ENCODE measurements at regions not wholly inside any gene's neighbourhood (a gene's known extent, or its start where the extent isn't known, plus 50 kb on each side); places are given as distances from the start of the nearest gene placed in this dataset.
"Not testable (repeated sequence)": the region's sequence is repeated elsewhere in the genome, so short reads cannot be mapped to it uniquely, and the experiment has no call there.

DNA sequence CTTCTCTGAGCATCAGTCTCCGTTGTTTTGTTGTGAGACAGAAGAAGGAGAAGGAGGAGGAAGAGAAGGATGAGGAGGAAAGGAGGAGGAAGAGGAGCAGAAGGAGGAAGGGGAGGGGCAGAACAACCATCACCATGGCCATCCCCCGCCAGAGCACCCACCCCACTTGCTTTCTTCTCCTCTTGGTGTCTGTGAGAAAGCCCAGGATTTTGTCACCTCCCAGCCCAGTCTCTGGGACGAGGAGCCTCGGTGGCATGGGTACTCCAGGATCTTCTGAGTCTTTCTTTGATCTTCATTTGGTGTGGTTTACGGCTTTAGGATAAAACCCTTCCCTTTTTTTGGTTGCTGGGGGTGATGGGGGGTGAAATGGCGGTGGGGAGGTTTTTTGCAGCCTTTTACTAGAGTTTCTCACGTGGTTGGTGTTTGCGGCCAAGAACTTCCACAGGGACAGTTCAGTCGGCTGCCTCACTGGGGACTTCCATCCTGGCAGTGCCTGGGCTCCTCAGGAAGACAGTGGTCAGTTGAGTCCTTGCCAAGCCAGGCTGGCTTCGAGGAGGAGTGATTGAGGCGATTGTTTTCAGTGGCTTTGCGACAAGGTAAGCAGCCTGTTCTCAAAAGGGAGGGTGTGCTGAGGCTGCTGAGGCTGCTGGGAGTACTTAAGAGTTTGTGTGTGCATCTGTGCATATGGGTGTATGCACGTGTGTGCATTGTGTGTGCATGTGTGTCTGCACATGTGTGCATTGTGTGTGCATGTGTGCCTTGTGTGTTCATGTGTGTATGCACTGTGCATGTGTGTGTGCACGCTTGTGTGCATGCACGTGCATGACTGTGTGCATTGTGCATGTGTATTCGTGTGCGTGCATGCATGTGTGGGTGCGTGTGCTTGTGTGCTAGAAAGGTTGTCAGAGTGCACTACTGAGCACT is 567.5 kb downstream of the TBC1D22A start:
- DNase-seq = no peak

DNA sequence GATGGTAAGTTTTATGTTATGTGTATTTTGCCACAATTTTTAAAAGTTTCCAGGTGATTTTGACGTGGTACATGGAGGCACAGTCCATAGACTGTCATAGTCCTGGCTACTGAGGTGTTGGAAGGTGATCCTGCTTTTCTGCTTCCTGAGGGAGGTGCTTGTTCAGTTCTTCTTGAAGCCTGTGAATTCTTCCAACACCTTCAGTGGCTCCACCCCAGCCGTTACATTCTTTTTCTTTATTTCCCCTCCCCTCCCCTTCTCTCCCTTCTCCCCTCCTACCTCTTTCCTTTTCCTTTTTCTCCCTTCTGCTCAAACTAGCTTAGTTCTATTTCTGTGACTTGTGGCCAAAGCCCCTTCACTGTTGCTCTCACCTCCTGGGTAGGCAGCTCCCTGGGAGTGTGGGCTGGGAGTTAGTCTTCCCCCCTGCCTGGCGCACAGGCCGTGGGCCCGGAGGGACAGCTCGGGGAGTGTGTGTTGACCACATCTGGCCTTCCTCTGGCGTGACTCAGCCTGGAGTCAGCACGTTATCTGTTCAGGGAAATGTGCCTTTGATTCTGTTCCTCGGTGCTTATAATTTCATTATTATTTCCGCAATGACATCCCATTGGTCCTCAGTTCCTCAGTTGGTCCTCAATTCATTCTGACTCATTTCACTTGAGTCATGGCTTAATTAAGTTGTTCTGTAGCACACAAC is 566.2 kb downstream of the TBC1D22A start:
- DNase-seq = no peak

DNA sequence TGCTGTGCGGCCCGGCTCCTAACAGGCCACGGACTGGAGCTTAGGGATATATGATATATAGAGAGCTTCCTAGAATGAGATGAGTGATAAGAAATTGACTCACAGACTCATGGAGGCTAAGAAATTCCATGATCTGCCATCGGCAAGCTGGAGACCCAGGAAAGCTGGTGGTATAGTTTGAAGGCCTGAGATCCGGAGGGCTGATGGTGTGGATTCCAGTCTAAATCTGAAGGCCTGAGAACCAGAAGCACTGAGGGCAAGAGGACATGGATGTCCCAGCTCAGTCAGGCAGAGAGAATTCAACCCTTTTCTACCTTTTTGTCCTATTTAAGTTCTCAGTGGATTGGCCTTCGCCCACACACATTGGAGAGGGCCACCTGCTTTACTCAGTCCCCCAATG is 564.8 kb downstream of the TBC1D22A start:
- no peak for DNase-seq

DNA sequence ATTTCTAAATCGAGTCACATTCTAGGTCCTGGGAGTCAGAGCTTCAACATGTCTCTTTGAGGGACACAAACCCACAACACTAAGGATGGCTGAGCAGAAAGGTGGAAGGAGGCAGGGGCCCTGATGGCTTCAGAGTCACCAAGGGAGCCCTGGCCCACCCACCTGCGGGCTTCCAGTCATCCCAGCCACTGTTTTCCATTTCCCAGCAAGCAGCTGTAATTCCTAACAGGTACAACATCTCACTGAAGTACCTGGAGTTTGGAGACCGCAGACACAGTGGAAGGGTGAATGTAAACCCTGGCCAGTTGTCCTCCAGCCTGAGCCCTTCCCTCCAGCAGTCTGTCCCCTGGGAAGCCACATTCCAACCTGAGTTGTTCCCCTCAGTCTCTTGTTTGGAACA is 562.8 kb downstream of the TBC1D22A start:
- DNase-seq = no peak

DNA sequence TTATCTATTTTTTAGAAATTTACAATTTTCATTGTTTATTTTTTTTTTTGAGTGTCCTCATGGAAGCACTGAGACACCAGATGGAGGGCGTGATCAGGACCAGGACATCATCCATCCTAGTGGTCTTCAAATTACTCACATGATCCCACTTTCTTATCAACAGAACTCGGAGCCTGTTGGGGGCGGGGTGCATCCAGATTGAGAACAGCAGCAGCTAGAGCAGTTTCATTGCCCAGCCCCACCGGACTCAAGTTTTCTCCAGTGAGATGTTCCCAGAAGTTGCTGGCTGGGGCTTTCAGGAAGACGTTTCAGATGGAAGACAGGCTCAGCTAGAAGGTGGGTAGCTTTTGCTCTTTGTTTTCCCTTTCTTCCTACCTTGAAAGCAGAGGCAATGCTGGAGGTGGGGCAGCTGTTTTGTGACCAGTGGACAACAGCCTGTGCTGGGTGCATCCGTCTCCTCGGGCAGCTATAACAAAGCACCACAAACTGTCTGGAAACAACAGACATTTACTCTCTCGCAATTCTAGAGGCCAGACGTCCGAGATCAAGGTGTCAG is 562.1 kb downstream of the TBC1D22A start:
- no peak for DNase-seq

DNA sequence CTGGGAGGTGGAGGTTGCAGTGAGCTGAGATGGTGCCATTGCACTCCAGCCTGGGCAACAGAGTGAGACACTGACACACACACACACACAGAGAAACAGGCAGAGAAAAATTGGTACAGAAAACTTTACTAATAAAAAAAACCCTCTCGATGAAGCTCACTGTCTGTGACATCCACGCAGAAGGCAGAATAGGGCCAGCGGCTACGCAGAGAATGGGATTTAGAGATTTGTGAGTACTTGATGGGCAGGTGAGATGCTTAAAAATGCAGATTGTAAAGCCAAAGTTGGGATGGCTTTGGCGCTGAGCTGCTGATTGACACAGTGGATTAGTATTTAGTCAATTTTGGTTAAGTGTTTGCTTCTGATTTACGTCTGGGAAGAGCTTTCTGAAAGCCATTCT is 561.1 kb downstream of the TBC1D22A start:
- DNase-seq = no peak

DNA sequence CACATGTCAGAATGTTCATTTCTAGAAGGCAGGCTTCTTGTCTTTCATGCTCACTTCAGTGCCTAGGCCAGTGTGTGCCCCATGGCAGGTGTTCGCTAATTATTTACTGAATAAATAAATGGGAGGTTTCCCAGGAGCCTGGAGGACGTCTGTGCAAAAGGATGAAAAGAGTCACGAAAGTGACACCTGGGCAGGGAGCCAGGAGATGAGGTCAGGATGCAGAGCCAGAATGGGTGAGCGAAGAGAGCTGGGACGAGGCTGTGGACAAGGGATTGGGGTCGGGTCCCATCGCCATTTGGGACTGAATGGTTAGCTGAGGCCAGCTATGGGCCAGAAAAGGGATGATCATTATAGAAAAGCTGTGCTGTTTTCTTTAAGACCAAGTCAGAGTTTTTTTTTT is 560.4 kb downstream of the TBC1D22A start:
- no peak for DNase-seq

DNA sequence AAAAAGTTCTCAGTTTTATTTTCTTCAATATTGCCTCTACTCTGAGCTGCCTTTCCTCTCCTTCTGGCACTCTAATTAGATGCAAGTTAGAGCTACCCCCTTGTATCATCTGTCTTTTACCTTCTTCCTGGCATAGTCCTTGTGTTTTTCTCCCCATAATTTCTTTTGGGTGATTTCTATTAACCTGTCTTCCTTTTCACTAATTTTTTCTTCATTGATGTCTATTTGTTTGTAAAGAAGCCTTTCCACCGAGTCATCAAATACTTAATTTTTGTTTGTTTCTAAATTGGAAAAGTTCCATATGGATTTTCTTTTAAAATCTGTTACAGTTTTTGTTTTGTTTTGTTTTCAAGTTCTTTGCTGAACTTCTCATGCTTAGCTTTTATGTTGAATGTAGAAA is 558.1 kb downstream of the TBC1D22A start:
- no peak for DNase-seq

DNA sequence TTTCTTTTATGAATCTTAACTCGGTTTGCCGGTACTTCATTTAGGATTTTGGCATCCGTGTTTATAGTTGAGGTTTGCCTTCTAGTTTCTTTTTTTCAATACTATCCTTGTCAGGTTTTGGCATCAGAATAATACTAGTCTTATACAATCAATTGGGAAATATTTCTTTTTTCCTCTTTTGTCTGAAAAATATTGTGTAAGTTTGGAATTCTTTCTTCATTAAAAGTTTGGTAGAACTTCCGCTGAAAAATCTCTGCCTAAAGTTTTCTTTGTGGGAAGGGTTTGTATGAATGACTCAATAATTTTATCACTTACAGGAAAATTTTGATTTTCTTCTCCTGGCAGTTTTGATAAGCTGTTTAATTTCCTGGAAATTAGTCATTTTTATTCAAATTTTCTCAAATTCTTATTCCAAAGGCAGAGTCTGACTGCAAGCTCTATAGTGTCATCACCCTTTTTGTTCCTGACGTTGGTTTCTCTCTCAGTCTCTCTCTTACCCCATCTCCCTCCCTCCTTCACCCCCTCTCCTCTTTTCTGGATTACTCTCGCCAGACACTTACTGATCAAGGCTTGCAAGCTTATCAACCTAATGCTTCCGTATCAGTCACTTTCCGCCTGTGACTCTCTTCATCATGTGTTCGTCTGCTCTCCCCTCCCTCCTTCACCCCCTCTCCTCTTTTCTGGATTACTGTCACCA is 555.7 kb downstream of the TBC1D22A start:
- DNase-seq = no peak

DNA sequence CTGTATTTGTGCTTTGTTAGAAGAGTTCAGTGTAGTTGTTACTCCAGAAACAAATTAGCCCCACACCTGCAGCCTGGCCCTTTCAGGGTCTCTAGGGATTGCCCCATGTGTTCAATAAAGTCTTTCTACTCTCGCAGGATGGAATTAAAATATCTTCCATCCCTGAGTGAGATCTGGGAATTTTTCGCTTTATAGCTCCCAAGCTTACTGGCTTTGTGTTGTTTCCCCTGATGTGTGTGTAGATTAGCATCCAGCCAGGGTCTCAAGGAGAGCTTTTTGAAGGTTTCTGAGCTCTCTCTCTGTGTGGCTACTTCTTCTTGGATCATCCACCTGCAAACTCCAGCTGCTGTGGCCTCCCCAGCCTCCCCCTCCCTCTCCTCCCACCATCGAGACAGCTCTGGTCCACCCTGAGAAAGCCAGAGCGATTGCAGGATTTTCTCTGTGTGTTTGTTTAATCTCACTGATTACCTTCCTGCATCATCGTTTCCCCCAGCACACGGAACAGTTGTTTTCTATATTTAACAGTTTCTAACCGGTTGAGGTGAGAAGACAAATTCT is 553.5 kb downstream of the TBC1D22A start:
- DNase-seq = no peak

DNA sequence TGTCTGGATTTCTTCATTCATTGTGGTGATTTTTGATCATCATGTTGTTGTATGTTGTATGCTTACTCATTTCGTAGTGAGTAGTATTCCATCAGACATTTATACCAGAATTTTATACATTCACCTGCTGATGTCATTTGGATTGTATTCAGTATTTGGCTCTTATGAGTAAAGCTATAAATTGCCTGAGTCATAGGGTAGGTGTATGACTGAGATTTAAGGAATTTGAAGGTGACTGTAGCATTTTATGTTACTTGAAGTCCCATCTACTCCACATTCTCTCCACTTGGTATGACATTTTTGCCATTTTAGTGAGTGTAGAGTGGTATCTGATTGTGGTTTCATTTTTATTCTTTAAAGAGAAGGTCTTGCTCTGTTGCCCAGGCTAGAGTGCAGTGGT is 548.2 kb downstream of the TBC1D22A start:
- no peak for DNase-seq

DNA sequence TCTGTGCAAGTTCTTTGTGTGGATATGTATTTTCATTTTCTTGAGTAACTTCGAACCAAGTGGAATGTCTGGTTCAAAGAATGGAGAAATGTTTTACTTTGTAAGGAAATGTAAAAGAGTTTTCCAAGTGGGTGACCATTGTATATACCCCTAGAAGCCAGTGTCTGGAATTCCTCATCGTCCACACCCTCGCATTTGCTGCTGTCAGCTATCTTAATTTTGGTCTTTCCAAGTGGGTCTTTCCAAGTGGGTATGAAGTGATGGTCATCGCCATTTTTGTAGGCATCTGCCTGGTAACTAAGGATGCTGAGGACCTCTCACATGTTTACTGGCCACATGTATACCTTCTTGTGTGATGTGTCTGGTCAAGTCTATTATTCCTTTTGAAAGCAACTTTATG is 547.5 kb downstream of the TBC1D22A start:
- DNase-seq = no peak

DNA sequence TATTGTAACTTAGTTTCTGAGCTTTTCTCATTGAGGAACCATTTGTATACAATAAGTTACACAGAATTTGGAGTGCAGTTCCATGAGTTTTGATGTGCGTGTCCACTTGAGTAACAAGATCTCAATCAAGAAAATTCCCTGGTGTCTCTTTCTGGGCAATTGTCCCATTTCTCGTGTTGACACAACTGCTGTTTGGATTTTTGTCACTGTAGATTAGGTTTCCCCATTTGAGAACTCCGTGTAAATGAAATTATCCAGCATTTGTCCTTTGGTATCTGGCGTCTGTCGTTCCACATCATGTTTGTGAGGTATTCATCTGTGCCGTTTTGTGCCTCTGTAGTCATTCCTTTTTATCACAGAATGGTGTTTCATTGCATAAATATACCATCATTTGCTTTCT is 547.0 kb downstream of the TBC1D22A start:
- DNase-seq = no peak

DNA sequence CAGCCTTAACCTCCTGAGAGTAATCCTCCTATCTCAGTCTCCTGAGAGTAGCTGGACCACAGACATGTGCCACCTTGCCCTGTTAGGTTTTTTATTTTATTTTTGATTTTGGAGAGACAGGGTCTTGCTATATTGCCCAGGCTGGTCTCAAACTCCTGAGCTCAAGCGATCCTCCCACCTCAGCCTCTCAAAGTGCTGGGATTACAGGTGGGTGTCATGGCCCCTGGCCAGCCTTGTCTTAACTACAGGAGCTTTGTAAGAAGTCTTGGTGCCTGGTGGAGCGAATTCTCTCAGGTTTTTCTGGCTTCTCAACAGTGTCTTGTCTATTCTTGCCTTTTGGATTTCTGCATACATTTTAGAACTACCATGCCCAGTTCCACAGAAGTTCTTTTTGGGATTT is 546.4 kb downstream of the TBC1D22A start:
- no peak for DNase-seq

DNA sequence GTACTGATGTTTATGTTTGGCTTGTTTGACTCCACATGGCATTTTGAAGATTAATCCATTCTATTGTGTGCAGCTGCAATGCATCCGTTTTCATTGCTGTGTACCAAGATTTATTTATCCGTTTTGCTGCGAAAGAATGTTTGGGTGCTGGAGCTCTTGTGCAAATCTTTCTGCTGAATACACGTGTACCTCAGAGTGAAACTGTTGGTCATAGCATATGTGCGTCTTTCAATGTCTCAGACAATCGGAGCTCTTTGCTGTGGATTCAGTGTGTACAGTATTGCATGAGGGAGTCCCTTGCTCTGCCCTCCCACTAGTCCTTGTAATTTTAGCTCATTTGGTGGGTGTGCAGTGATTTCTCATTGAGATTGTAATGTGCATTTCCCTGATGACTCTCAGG is 545.4 kb downstream of the TBC1D22A start:
- no peak for DNase-seq

DNA sequence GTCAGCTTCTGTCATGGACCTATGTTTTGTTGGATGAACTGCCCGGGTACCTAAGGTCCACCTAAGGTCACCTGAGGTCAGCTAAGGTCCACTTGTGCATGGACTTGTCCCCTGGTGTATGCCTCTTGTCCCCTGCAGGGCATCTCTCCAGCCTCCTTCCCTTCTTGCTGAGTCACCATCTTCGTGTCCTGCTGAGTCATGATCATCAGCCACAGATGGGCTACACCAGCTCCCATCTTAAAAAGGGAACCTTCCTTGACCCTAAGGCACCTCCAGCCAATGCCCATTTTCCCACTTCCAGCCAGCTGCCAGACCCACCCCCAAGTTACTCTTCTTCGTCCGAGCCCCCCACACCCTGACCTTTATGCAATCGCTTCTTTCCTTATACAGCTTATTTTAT is 544.9 kb downstream of the TBC1D22A start:
- no peak for DNase-seq

DNA sequence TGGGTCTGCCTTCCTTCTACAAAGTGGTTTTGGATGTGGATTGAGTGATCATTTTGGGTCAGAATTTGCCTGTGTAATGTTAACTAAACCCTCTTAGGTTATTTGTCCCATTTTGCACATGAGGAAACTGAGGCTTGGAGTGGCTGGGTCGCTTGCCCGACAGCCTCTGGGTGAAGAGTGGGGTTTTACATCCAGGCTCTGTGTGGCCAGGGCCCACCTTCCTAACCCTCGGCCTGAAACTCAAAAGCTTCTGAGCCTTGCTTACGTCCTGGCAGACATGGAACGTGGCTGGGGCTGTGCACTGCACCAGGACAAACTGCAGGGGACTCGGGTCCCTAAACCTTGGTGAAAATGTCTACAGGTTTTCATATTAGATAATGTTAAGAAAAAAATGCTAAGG is 542.4 kb downstream of the TBC1D22A start:
- no peak for DNase-seq

DNA sequence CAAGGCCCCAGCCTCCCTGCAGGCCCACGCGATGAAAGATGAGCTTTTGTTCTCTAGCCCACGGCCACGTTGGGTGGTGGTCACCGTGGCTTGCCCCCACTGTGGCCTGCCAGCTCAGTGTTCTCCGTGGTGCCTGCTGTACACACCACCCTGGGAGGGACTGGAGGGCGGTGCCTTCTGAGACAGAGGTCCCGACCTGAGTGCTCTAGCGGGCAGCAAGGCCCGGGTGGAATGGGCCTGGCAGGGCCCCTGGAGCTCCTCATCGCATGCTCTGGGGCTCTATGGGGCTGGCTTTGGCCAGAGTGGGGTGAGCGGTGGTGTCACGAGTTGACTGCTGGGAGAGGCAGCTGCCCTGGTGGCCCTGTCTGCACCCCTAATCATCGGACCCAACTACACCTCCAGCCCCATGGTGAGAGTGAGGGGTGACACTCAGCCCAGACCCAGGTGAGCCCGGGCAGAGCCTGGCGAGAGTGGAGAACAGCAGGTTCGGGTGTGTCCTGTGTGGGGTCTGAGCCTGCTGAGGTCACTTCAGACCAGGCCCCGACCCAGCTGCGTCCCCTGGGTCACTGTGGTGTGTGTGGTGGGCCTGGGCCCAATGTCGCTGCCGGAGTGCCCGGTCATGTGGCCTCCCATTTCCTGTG is 541.9 kb downstream of the TBC1D22A start:
- DNase-seq = no peak

DNA sequence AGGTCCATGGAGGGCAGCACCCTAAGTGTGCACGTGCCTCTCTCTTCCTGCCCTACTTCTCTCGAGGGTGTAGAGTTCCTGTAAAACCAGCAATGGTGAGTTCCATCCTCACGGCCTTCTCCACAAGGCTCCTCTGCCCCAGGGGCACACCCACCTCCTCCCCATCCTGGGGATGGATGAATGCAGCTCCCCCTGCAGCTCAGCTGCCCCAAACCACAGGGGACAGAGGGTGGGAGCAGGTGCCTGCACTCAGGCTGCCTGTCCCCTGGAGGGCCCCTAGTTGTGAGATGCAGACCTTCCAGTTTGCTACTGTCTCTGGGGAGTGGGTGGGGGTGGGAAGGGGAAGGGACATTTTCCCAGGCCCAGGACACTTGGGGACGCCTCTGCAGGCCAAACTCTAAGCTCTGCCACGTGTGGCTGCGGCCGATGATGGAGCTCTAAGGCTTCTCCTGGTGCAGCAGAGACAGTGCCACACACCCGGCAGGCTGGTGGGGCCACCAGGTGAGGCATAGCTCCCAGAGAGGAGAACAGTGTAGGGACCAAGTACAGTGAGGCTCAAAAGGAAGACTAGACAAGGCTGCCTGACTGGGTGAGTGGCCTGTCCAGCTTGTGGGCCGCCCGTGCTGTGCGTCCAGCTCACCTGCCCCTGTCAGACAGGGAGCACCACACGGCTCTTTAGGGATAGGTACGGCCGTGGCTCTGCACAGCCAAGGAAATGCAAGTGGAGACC is 540.9 kb downstream of the TBC1D22A start:
- no peak for DNase-seq

DNA sequence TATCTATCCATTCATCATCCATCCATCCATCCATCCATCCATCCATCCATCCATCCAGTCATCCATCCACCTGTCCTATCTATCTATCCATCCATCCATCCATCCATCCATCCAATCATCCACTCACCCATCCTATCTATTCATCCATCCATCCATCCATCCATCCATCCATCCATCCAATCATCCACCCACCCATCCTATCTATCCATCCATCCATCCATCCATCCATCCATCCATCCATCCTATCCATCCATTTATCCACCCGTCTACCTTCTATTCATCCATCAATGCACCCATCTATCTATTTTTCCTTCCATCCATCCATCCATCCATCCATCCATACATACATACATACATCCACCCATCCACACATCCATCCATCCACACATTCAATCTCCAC is 540.1 kb downstream of the TBC1D22A start:
- DNase-seq = not testable (repeated sequence)

DNA sequence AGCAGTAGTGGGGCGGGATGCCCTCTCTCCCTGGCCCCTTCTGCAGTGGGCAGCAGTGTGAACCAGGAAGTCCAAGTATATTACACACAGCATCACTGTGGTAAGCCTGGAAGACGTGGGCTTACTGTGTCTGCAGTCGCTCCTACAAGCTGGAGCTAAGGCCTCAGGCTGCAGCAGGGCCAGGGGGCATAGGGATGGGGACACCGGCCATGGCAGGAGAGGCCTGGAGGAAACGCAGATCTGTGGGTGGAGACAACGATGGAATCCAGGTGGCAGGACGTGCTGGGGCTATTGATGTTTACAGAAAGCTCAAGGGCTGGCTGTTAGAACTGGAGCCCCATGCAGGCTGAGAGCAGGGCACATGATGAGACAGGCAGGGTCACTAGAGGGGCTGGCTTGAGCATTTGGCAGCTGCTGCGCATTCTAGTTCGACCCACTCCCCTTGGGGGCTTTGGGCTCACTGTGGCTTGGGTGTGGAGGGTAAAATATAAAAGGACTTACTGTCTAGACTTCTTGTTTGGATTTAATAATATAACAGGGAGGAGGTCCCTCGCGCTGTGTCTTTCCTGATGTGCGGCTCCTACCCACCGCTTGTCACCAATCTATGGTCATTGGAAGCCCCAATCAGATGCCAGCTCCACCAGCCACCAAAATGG is 539.5 kb downstream of the TBC1D22A start:
- DNase-seq = no peak

Measured in NCI-H1417 treated with DMSO at 0.1 percent for 48 hours (cell line).